IgD-negative memory B cell (primary cell): ENCODE measurements at regions not wholly inside any gene's neighbourhood (a gene's known extent, or its start where the extent isn't known, plus 50 kb on each side); places are given as distances from the start of the nearest gene placed in this dataset.

Experiments
- H3K27ac Mint-ChIP-seq, 3 donors: one replicate each; pipeline ENCODE4 v1.8.0; 2020 to 2022; ENCODE audit warnings: mild to moderate bottlenecking in 3 of 3, mixed read lengths in 3 of 3, moderate library complexity in 1 of 3
- H3K27me3 Mint-ChIP-seq: one replicate; pipeline ENCODE4 v1.8.0; 2021; ENCODE audit warnings: mixed read lengths
- H3K36me3 Mint-ChIP-seq: one replicate; pipeline ENCODE4 v1.8.0; 2020; ENCODE audit warnings: mild to moderate bottlenecking, mixed read lengths
- H3K4me1 Mint-ChIP-seq, 3 donors: one replicate each; pipeline ENCODE4 v1.8.0; 2020 to 2022; ENCODE audit warnings: mixed read lengths in 3 of 3, mild to moderate bottlenecking in 1 of 3
- H3K4me3 Mint-ChIP-seq, 4 donors: one replicate each; pipeline ENCODE4 v1.8.0; 2020 to 2022; ENCODE audit warnings: mild to moderate bottlenecking in 4 of 4, mixed read lengths in 4 of 4, moderate library complexity in 3 of 4
- H3K9me3 Mint-ChIP-seq, 3 donors: one replicate each; pipeline ENCODE4 v1.8.0; 2020 to 2021; ENCODE audit warnings: mixed read lengths in 3 of 3, mild to moderate bottlenecking in 1 of 3

DNA sequence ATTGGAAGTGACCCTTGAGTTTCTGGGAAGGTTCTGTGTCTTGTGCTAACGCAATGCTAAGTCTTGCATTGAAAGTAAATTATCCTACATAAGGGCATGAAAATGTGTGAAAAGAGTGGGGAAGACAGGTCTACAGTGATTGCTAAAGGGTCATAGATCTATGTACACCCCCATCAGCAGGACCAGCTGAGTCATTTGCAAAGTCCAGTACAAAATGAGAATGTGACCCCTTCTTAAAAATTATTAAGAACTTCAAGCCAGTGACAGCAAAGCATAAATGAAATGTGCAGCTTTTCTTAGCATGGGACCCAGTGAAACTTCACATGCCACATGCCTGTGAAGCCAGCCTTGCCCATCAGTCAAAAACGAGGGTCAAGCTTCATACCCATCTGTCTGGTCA, 640.7 kb upstream of the MKI67 start:
- H3K4me1 Mint-ChIP-seq, result no peaks in the 10 kb centered on the region
- no peaks in the 10 kb centered on the region for H3K27me3 Mint-ChIP-seq
- H3K36me3 Mint-ChIP-seq, result peaks cover 5% of the 10 kb centered on the region

DNA sequence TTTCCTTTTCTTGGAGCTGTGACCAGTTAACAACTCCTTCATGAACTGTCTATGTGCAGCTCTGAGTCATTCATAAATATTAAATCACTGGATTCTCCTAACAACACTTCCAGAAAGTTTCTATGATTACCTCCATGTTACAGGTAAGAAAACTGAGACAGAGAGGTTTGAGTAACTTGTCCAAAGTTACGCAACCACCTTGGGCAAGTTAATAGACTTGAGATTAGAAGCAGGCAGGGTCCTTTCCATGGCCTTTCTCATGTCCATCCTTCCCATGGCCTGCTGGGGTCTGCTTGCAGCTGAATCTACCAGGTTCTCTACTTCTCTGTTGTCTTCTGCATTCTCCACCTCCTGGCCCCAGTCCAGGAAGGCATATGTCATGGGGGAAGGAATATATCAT, 648.8 kb upstream of the MKI67 start:
- Mint-ChIP-seq H3K9me3 (peaks cover 9 to 13% (median 11%) of the 10 kb centered on the region in 3 donors), H3K27ac (no peak overlapping the region), H3K4me1 (no peaks in the 10 kb centered on the region), H3K36me3 (no peaks in the 10 kb centered on the region), H3K27me3 (no peaks in the 10 kb centered on the region), H3K4me3 (no peak overlapping the region)

More for the DNA sequence above, 640.7 kb upstream of the MKI67 start:
- Mint-ChIP-seq H3K4me3 (no peak overlapping the region), H3K9me3 (peaks cover 0 to 8% (median 2%) of the 10 kb centered on the region in 3 donors), H3K27ac (no peak overlapping the region)

DNA sequence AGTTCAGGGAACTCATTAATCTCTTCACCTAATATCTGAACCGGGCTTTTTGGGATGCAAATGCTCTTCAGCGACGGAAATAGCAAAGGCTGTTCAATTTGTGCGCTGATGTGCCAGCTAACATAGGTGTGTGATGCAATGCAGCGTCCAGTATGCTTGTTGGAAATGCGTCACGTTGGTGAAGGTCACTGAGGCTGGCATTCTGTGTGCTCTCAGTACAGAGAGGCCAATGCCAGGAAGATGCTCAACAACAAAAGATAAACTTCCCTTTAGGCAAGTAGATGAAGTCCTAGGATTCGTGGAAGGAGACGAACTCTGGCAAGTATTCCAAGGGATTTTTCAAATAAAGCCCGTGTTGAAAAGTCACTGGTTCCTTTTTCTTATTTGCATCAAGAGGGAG, 649.5 kb upstream of the MKI67 start:
- Mint-ChIP-seq H3K27ac (no peak overlapping the region), H3K4me1 (no peaks in the 10 kb centered on the region), H3K9me3 (peaks cover 9 to 17% (median 11%) of the 10 kb centered on the region in 3 donors), H3K27me3 (no peaks in the 10 kb centered on the region), H3K36me3 (no peaks in the 10 kb centered on the region), H3K4me3 (no peak overlapping the region)

DNA sequence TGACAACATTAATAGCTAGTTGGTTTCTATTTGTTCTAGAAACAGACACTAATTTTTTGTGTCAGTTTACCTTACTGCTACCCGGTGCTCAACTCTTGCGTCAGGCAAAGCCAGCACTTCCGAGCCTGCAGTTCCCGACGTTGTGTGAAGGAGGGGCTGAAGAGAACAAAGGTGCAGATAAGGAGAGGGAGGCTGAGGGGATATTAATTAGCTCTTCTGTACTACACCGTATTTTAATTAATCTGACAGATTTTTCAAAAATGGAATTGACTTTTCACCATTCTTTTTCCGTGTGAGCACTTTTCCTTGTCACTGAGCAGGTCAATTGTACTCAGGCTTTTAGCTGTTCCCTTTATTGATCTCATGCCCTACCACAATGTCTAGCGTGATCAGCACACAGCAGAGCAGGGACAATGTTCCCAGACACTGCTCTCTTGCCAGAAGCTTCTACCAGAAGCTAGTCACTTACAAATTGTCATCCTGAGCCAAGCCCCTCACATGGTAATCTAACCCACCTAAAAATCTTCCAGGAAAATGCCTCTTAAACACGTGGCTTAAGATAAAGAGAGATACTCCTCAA, 650.5 kb upstream of the MKI67 start:
- Mint-ChIP-seq H3K9me3 (peaks cover 7 to 17% (median 8%) of the 10 kb centered on the region in 3 donors), H3K36me3 (no peaks in the 10 kb centered on the region), H3K4me3 (no peak overlapping the region), H3K4me1 (no peaks in the 10 kb centered on the region), H3K27me3 (no peaks in the 10 kb centered on the region), H3K27ac (no peak overlapping the region)

DNA sequence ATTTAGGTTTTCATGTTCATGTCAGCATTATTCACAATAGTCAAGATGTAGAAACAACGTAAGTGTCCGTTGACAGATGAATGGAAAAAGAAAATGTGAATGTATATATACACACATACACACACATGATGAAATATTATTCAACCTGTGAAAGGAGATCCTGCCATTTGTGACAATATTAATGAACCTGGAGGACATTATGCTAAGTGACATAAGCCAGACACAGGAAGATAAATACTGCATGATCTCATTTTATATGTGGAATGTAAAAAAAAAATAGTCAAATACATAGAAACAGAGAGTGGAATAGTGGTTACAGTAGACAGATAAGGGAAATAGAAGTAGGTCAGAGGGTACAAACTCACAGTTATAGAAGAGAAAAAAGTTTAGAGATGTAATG, 651.1 kb upstream of the MKI67 start:
- Mint-ChIP-seq H3K27me3 (no peaks in the 10 kb centered on the region), H3K36me3 (no peaks in the 10 kb centered on the region), H3K27ac (no peak overlapping the region), H3K4me3 (no peak overlapping the region), H3K4me1 (no peaks in the 10 kb centered on the region), H3K9me3 (peaks cover 7 to 13% (median 8%) of the 10 kb centered on the region in 3 donors)

DNA sequence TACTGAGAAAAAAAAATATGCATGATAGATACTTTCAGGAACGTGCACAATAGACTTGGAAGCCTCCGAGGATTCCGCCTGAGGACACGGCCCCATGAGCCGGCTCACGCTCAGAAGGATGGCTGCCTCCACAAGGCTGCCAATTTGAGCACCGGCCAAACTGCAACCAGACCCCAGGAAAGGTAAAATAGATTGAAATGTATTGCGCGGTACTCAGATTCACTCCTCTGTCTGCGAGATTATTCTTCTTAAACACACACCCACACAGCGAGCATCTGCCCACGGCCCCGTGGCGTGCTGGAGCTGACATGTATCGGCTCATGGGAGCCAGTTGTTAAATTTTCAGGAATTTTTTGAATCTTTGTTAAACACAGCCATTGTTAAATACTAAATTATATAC, 653.2 kb upstream of the MKI67 start:
- Mint-ChIP-seq H3K9me3 (peaks cover 2 to 8% (median 7%) of the 10 kb centered on the region in 3 donors), H3K27me3 (no peaks in the 10 kb centered on the region), H3K4me1 (no peaks in the 10 kb centered on the region), H3K27ac (no peak overlapping the region), H3K36me3 (no peaks in the 10 kb centered on the region), H3K4me3 (no peak overlapping the region)

DNA sequence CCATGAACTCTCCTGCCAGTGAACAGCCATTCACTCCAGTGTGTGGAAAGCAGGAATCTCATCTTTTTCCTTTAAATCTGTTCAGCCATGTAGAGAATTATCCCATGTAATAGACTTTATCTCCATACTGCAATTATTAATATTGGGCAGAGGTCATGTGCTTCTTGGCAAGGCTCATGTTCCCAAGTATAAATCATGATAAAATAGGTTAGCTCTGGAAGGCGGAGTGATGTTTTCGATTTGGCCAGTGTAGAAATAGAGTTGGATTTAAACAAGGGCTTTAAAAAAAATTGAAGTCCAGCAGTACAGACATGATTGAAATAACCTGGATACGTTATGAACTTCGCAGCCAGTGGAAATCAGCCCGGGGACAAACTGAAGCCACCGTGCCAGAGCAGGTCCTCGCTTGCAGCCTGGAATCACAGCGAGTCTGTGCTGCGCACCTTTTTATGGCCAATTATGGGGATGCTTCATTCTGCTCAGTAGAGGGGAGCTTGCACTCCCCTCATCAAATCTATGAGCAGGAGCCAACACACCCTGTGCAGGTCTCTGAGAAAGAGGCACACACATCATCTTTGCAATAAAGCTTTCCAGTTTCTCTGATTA, 654.0 kb upstream of the MKI67 start:
- Mint-ChIP-seq H3K4me1 (no peaks in the 10 kb centered on the region), H3K27me3 (no peaks in the 10 kb centered on the region), H3K27ac (no peak overlapping the region), H3K9me3 (peaks cover 2 to 7% (median 5%) of the 10 kb centered on the region in 3 donors), H3K36me3 (no peaks in the 10 kb centered on the region), H3K4me3 (no peak overlapping the region)

DNA sequence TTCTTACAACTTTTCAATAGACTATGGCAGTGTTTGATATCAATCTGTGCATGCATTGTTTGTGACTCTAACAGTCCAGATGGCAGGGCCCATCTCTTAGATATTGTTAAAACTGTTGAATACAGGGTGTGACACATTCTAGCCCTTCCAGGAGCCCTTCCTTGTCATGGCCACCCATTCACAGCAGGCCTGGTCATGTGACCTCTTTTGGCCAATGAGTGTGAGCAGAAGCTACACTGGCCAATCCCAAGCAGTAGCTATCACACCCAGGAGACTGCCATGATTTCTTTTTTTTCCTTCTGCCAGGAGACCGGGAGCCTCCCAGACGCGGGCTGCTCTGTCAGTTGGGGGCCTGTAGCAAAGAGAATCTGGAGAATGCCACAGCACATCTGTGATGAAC, 655.4 kb upstream of the MKI67 start:
- Mint-ChIP-seq H3K4me3 (no peak overlapping the region), H3K27me3 (no peaks in the 10 kb centered on the region), H3K27ac (no peak overlapping the region), H3K9me3 (peaks cover 2 to 7% (median 5%) of the 10 kb centered on the region in 3 donors), H3K36me3 (no peaks in the 10 kb centered on the region), H3K4me1 (no peaks in the 10 kb centered on the region)

DNA sequence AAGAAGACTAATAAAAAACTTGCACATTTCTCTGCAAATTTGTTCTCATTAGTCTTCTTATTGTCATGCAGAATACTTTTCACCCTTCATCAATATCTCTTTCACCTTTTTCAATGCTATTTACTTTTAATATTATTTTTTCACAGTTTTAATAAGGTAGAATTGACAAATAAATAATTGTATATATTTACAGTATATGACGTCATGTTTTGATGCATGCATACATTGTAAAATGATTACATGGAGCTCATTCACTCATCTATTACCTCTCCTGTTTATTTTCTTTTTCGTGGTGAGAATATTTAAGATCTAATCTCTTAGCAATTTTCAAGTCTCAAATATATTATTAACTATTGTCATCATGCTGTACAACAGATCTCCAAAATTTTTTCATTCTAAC, 658.2 kb upstream of the MKI67 start:
- Mint-ChIP-seq H3K9me3 (peaks cover 0 to 5% (median 5%) of the 10 kb centered on the region in 3 donors), H3K27ac (no peak overlapping the region), H3K36me3 (no peaks in the 10 kb centered on the region), H3K4me3 (no peak overlapping the region), H3K27me3 (no peaks in the 10 kb centered on the region), H3K4me1 (no peaks in the 10 kb centered on the region)

DNA sequence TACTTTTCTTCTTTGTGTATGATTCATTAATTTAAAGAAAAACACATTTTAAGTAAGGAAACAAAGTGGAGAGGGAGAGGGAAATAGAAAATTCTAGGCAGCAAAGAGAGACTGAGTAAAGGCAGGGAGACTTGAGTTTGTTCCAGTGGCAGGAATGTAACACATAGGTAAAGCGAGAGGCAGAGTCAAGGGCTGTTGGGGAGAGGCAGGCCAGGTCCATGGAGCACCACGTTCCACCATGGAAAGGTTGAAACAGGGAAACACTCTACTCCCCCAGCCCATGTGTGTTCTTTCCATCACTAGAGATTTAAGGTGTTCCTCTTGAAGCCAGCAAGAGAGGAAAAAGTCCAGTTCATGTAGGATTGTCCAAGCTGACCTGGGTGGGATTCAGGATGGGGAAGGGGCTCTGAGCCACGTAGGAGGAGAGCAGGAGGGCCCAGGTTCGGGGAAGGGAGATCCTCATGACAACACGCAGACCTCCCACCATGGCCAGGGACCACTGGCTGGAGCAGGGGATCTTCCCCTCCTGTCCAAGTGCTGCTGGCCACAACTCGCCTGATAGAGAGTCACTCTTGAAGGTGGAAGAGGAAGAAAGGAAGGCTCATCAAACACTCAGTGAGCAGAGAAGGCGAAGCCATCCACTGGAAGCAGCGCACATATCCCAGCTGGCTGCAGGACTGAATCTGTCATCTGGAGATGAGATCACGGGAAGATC, 666.4 kb upstream of the MKI67 start:
- Mint-ChIP-seq H3K27ac (no peak overlapping the region), H3K27me3 (no peaks in the 10 kb centered on the region), H3K9me3 (peaks cover 0 to 2% (median 0%) of the 10 kb centered on the region in 3 donors), H3K4me1 (no peaks in the 10 kb centered on the region), H3K36me3 (no peaks in the 10 kb centered on the region), H3K4me3 (no peak overlapping the region)

DNA sequence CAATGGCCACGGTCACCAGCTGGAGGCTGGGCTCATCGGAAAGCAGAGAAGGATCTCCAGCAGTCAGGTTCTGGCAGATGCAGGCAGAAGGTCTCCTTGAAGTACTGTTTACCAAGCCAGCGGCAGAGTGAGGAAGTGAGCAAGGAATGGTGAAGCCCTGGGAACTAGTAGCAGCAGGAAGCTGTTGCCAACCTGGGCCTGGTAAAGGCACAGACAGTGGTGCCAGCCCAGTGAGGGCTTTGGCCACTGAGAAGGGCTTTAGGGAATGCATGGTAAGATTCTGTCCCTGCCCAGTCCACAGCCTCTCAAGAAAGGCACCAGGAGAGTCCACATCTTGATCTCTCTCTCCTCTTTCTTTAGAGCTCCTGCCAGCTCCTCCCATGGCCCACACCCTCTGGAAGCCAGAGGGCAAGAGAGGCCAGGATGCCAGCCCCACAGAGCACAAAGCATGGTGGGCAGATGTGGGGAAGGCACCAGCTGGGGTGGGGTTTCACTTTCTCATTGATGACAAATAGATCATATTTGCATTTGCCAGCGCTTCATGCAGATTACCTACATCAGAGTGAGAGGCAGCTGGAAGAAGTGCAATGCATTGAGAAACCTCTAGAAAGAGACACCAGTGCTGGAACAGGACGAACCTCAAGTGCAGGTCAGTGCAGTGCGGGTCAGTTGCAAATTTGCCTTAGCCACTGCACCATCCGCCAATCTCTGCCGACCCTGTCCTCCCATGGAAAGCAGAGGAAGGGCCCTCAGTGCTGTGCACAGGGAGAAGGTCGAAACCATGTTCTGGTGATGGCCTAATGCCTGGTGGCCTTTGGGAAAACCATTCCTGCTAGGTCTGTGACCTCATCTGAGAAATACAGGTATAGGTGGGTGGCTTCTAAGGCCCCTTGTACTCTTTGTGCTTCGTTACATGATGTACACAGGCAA, 667.8 kb upstream of the MKI67 start:
- H3K4me1 Mint-ChIP-seq, result no peaks in the 10 kb centered on the region
- H3K4me3 Mint-ChIP-seq, result no peak overlapping the region
- peaks cover 0 to 2% (median 0%) of the 10 kb centered on the region in 3 donors for H3K9me3 Mint-ChIP-seq
- no peaks in the 10 kb centered on the region for H3K27me3 Mint-ChIP-seq
- no peak overlapping the region for H3K27ac Mint-ChIP-seq
- no peaks in the 10 kb centered on the region for H3K36me3 Mint-ChIP-seq

DNA sequence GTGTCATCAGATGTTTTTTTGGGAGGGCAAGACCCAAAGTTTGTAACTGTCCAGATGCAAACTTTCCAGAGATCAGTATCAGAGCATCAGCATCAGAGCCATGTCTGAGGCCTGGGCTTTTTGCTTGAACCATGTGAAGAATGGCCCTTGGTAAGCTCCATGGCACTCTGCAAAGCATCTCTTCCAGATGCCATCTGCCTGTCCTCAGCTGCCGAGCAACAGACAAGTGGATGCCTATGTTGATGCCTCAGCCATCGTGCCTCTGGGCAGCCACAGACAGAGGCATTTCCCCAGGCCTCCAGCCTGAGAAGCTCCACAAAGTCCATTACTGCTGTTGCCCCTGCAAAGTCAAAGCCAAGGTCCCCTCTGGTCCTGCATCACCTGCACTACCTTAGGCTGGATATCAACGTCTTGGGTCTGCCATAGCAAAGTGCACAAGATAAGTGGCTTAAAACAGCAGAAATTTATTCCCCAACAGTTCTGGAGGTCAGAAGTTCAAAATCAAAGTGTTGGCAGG, 670.2 kb upstream of the MKI67 start:
- no peaks in the 10 kb centered on the region for H3K36me3 Mint-ChIP-seq
- H3K4me3 Mint-ChIP-seq, result no peak overlapping the region
- no peaks in the 10 kb centered on the region for H3K4me1 Mint-ChIP-seq
- H3K27ac Mint-ChIP-seq, result no peak overlapping the region
- no peaks in the 10 kb centered on the region for H3K27me3 Mint-ChIP-seq
- H3K9me3 Mint-ChIP-seq, result peaks cover 0 to 2% (median 0%) of the 10 kb centered on the region in 3 donors

DNA sequence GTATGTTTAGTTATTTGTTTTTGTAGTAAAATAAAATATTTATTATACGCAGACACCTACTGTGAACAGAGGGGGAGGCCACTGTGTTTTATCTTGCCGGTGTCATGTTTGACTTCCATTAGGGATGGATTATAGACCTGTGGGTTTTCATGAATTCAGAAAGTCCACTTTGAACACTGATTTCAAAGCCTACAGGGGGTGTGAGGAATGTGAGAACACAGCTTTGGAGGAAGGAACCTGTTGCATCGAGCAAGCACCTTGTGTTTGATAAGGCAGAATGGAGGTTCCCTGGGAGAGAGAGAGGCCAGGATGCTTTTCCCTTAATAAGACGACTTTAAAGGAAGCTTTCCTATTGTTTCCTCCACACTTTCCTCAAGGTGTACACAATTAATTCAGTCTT, 665.0 kb upstream of the MGMT start:
- no peak overlapping the region for H3K4me3 Mint-ChIP-seq
- H3K4me1 Mint-ChIP-seq, result peaks cover 0 to 3% (median 0%) of the 10 kb centered on the region in 3 donors
- peaks cover 1 to 5% (median 3%) of the 10 kb centered on the region in 3 donors for H3K9me3 Mint-ChIP-seq
- H3K27me3 Mint-ChIP-seq, result no peaks in the 10 kb centered on the region
- no peak overlapping the region for H3K27ac Mint-ChIP-seq
- H3K36me3 Mint-ChIP-seq, result peaks cover 3% of the 10 kb centered on the region

DNA sequence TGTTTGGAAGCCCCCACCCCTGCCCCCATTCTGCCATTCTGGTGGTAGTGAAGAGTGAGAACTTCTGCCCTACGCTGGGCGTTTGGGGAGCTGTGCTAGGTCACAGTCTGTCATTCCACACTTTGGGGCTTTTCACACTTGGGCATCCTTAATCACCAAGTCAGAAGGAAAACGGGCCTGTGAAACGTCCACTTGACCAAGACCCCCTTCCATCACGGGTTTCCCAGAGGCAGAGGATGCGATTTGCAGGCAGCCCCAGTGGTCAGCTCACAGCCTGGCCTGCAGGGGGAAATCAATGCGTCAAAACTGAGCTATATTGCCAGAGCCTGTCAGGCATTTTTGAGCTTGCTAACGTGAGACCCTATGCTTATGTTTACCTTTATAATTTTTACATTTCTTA, 663.3 kb upstream of the MGMT start:
- H3K9me3 Mint-ChIP-seq, result peaks cover 1 to 3% (median 3%) of the 10 kb centered on the region in 3 donors
- no peak overlapping the region for H3K27ac Mint-ChIP-seq
- H3K27me3 Mint-ChIP-seq, result no peaks in the 10 kb centered on the region
- peaks cover 0 to 3% (median 0%) of the 10 kb centered on the region in 3 donors for H3K4me1 Mint-ChIP-seq
- no peak overlapping the region for H3K4me3 Mint-ChIP-seq
- H3K36me3 Mint-ChIP-seq, result peaks cover 3% of the 10 kb centered on the region

DNA sequence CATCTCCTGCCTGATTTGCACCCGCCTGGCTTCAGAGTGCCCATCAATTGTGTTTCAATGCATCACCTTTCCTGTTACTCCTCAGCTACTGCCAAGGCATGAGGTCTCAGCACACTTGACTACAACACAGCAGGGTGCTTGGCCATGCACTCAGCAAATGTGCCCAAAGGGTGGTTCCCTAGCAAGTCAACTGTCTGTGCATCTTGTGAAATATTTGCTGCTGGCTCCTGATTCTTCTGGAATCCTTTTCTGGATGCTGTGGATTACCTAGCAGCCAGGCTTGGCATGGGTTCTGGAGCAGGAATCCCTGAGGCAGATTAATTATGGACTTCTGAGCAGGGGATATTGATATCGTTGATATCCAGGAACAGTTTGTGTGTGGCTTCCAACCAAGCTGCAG, 662.6 kb upstream of the MGMT start:
- Mint-ChIP-seq H3K36me3 (peaks cover 3% of the 10 kb centered on the region), H3K27me3 (no peaks in the 10 kb centered on the region), H3K4me3 (no peak overlapping the region), H3K4me1 (peaks cover 0 to 3% (median 0%) of the 10 kb centered on the region in 3 donors), H3K9me3 (peaks cover 3 to 6% (median 4%) of the 10 kb centered on the region in 3 donors), H3K27ac (peak overlapping the region in 1 of 3 donors; percentile 31)
